WTC11 (cell line): ENCODE measurements at regions not wholly inside any gene's neighbourhood (a gene's known extent, or its start where the extent isn't known, plus 50 kb on each side); places are given as distances from the start of the nearest gene placed in this dataset.

Source experiments
- ATAC-seq: fragments of 200-7000 bp; cut with Tn5 transposase; 2 replicates; pipeline ENCODE4 v1.10.0; 2021; ENCODE audit warnings: mild to moderate bottlenecking, moderate library complexity
- CTCF ChIA-PET: fragments of 300-600 bp; sonication (Branson Sonifier 250); formaldehyde crosslinking; loops from one replicate; lab custom pipeline; 2021; ENCODE audit warnings: antibody characterized with exemption; lab: Charles Lee
- POLR2A ChIA-PET: fragments of 350-600 bp; sonication (Branson Sonifier 250); formaldehyde crosslinking; loops from one replicate; lab custom pipeline; 2021; ENCODE audit warnings: antibody characterized with exemption; lab: Charles Lee
- DNase-seq: peaks from one replicate; pipeline ENCODE4 v3.0.0; 2021; ENCODE audit warnings: low spot score
- H3K27ac Mint-ChIP-seq: 2 replicates; pipeline ENCODE4 v1.8.0; 2021; ENCODE audit warnings: mixed read lengths
- H3K27me3 Mint-ChIP-seq: 2 replicates; pipeline ENCODE4 v1.8.0; 2021; ENCODE audit warnings: low read depth, mild to moderate bottlenecking, moderate library complexity, mixed read lengths
- H3K36me3 Mint-ChIP-seq: 2 replicates; pipeline ENCODE4 v1.8.0; 2021; ENCODE audit warnings: mixed read lengths
- H3K4me1 Mint-ChIP-seq: 2 replicates; pipeline ENCODE4 v1.8.0; 2022; ENCODE audit warnings: mixed read lengths
- H3K4me3 Mint-ChIP-seq: 2 replicates; pipeline ENCODE4 v1.8.0; 2021; ENCODE audit warnings: mild to moderate bottlenecking, moderate library complexity, mixed read lengths
- H3K9me3 Mint-ChIP-seq: 2 replicates; pipeline ENCODE4 v1.8.0; 2021; ENCODE audit warnings: mixed read lengths
- ATF6 ChIP-seq: sonication (generic); formaldehyde crosslinking; IDR thresholded peaks from 2 replicates; pipeline ENCODE4 v1.8.1; 2023; ENCODE audit warnings: mild to moderate bottlenecking, missing genetic modification reagents
- CREM ChIP-seq: sonication (generic); formaldehyde crosslinking; IDR thresholded peaks from 2 replicates; pipeline ENCODE4 v1.8.1; 2022; ENCODE audit warnings: mild to moderate bottlenecking, missing genetic modification reagents, moderate library complexity
- E2F1 ChIP-seq: sonication (generic); formaldehyde crosslinking; IDR thresholded peaks from 2 replicates; pipeline ENCODE4 v1.8.0; 2022; ENCODE audit warnings: mild to moderate bottlenecking, missing genetic modification reagents
- E2F5 ChIP-seq: sonication (generic); formaldehyde crosslinking; IDR thresholded peaks from 2 replicates; pipeline ENCODE4 v1.8.1; 2022; ENCODE audit warnings: mild to moderate bottlenecking, moderate library complexity, missing genetic modification reagents
- ELF4 ChIP-seq: sonication (generic); formaldehyde crosslinking; IDR thresholded peaks from 2 replicates; pipeline ENCODE4 v1.8.1; 2022; ENCODE audit warnings: low read depth, mild to moderate bottlenecking, moderate library complexity, missing genetic modification reagents
- FOXK1 ChIP-seq: sonication (generic); formaldehyde crosslinking; IDR thresholded peaks from 2 replicates; pipeline ENCODE4 v1.8.0; 2022; ENCODE audit warnings: mild to moderate bottlenecking, moderate library complexity, missing genetic modification reagents
- GABPB1 ChIP-seq: sonication (generic); formaldehyde crosslinking; IDR thresholded peaks from 2 replicates; pipeline ENCODE4 v1.8.1; 2023; ENCODE audit warnings: mild to moderate bottlenecking, missing genetic modification reagents
- JAZF1 ChIP-seq: fragments of 250-450 bp; sonication (Bioruptor Pico); IDR thresholded peaks from 2 replicates; pipeline ENCODE4 v1.9.0; 2021; ENCODE audit warnings: moderate library complexity, mild to moderate bottlenecking, inconsistent platforms
- MXD4 ChIP-seq: fragments of 250-450 bp; sonication (Bioruptor Pico); IDR thresholded peaks from 2 replicates; pipeline ENCODE4 v1.8.0; 2021; ENCODE audit warnings: mild to moderate bottlenecking, moderate library complexity, borderline replicate concordance
- NFATC4 ChIP-seq: fragments of 250-450 bp; sonication (Bioruptor Pico); IDR thresholded peaks from 2 replicates; pipeline ENCODE4 v1.9.0; 2021; ENCODE audit warnings: mild to moderate bottlenecking
- NFYB ChIP-seq: sonication (generic); formaldehyde crosslinking; conservative IDR thresholded peaks from 2 replicates; pipeline ENCODE4 v1.8.0; 2022; ENCODE audit warnings: low read depth, missing genetic modification reagents
- OVOL2 ChIP-seq: fragments of 250-450 bp; sonication (Bioruptor Pico); IDR thresholded peaks from 2 replicates; pipeline ENCODE4 v1.9.0; 2021; ENCODE audit warnings: mild to moderate bottlenecking, borderline replicate concordance
- RELA ChIP-seq: sonication (generic); formaldehyde crosslinking; IDR thresholded peaks from 2 replicates; pipeline ENCODE4 v1.8.1; 2022; ENCODE audit warnings: missing genetic modification reagents, mild to moderate bottlenecking, borderline replicate concordance
- TEAD4 ChIP-seq: sonication (generic); formaldehyde crosslinking; IDR thresholded peaks from 2 replicates; pipeline ENCODE4 v1.8.0; 2022; ENCODE audit warnings: mild to moderate bottlenecking, missing genetic modification reagents
- USF1 ChIP-seq: sonication (generic); formaldehyde crosslinking; IDR thresholded peaks from 2 replicates; pipeline ENCODE4 v1.8.0; 2022; ENCODE audit warnings: mild to moderate bottlenecking, missing genetic modification reagents
- ZNF121 ChIP-seq: sonication (generic); formaldehyde crosslinking; IDR thresholded peaks from 2 replicates; pipeline ENCODE4 v1.8.0; 2023; ENCODE audit warnings: missing genetic modification reagents
- ZNF138 ChIP-seq: sonication (generic); formaldehyde crosslinking; conservative IDR thresholded peaks from 2 replicates; pipeline ENCODE4 v1.8.1; 2022; ENCODE audit warnings: mild to moderate bottlenecking, moderate library complexity, missing genetic modification reagents
- ZNF219 ChIP-seq: sonication (generic); formaldehyde crosslinking; IDR thresholded peaks from 2 replicates; pipeline ENCODE4 v1.8.0; 2023; ENCODE audit warnings: missing genetic modification reagents, mild to moderate bottlenecking, borderline replicate concordance
- ZNF232 ChIP-seq: sonication (generic); formaldehyde crosslinking; IDR thresholded peaks from 2 replicates; pipeline ENCODE4 v1.8.0; 2022; ENCODE audit warnings: mild to moderate bottlenecking, missing genetic modification reagents
- ZNF396 ChIP-seq: fragments of 250-450 bp; sonication (Bioruptor Pico); IDR thresholded peaks from 2 replicates; pipeline ENCODE4 v1.8.0; 2021; ENCODE audit warnings: mild to moderate bottlenecking, moderate library complexity, borderline replicate concordance
- ZNF512 ChIP-seq: sonication (generic); formaldehyde crosslinking; IDR thresholded peaks from 2 replicates; pipeline ENCODE4 v1.8.1; 2022; ENCODE audit warnings: missing genetic modification reagents, borderline replicate concordance
- ZNF532 ChIP-seq: fragments of 250-450 bp; sonication (Bioruptor Pico); IDR thresholded peaks from 2 replicates; pipeline ENCODE4 v1.9.0; 2021; ENCODE audit warnings: mild to moderate bottlenecking, borderline replicate concordance
- ZNF671 ChIP-seq: fragments of 250-450 bp; sonication (Bioruptor Pico); IDR thresholded peaks from 2 replicates; pipeline ENCODE4 v1.8.0; 2021; ENCODE audit warnings: mild to moderate bottlenecking
- ZSCAN18 ChIP-seq: fragments of 250-450 bp; sonication (Bioruptor Pico); IDR thresholded peaks from 2 replicates; pipeline ENCODE4 v2.1.2; 2022; ENCODE audit warnings: mild to moderate bottlenecking, moderate library complexity

GRCh38 chr10:113292743-113293142 lies 260.1 kb upstream of the HABP2 start:
- TF ChIP-seq NFYB (CRISPR knock-in tag): no peak
- TF ChIP-seq ZNF532 (CRISPR knock-in tag): no peak
- no peak for TF ChIP-seq ZSCAN18 (CRISPR knock-in tag)
- no peak for TF ChIP-seq TEAD4 (CRISPR knock-in tag)
- no peak for TF ChIP-seq NFATC4
- no peak for TF ChIP-seq ZNF138 (CRISPR knock-in tag)
- TF ChIP-seq RELA: no peak
- TF ChIP-seq CREM (CRISPR knock-in tag): no peak
- TF ChIP-seq ZNF512 (CRISPR knock-in tag): no peak
- TF ChIP-seq FOXK1 (CRISPR knock-in tag): no peak
- no peak for TF ChIP-seq USF1
- TF ChIP-seq JAZF1 (CRISPR knock-in tag): no peak
- TF ChIP-seq ZNF671 (CRISPR knock-in tag): no peak
- no peak for TF ChIP-seq ELF4 (CRISPR knock-in tag)
- TF ChIP-seq GABPB1 (CRISPR knock-in tag): no peak
- no peak overlapping the region for H3K4me3 Mint-ChIP-seq
- DNase-seq (no peak), ATAC-seq (no peak)
- no peaks in the 10 kb centered on the region for H3K36me3 Mint-ChIP-seq
- CTCF ChIA-PET: interaction anchor here (1.0 kb wide), 2 partner anchors 8 to 9 kb away, joined by 3 read pairs; no protein-coding TSS in a partner anchor
- H3K27ac Mint-ChIP-seq: no peak overlapping the region
- H3K9me3 Mint-ChIP-seq: no peaks in the 10 kb centered on the region
- POLR2A ChIA-PET: interaction anchor here (0.6 kb wide), 1 partner anchor 26 kb away, joined by 5 read pairs; no protein-coding TSS in a partner anchor
- H3K27me3 Mint-ChIP-seq: no peaks in the 10 kb centered on the region
- H3K4me1 Mint-ChIP-seq: peaks cover 6% of the 10 kb centered on the region

GRCh38 chr10:113293167-113293566 lies 259.7 kb upstream of the HABP2 start:
- H3K27me3 Mint-ChIP-seq: no peaks in the 10 kb centered on the region
- ChIA-PET CTCF (interaction anchor here (1.0 kb wide), 1 partner anchor 10 kb away, joined by 3 read pairs; no protein-coding TSS in a partner anchor), POLR2A (no interaction called here)
- DNase-seq (no peak), ATAC-seq (no peak)
- H3K9me3 Mint-ChIP-seq: no peaks in the 10 kb centered on the region
- no peaks in the 10 kb centered on the region for H3K36me3 Mint-ChIP-seq
- H3K27ac Mint-ChIP-seq: no peak overlapping the region
- no peak overlapping the region for H3K4me3 Mint-ChIP-seq
- peaks cover 10% of the 10 kb centered on the region for H3K4me1 Mint-ChIP-seq
- no peak for TF ChIP-seq ZNF219 (CRISPR knock-in tag)
- TF ChIP-seq ZNF232 (CRISPR knock-in tag): no peak
- no peak for TF ChIP-seq MXD4 (CRISPR knock-in tag)
- no peak for TF ChIP-seq OVOL2 (CRISPR knock-in tag)
- TF ChIP-seq E2F5 (CRISPR knock-in tag): no peak
- no peak for TF ChIP-seq FOXK1 (CRISPR knock-in tag)
- TF ChIP-seq ATF6 (CRISPR knock-in tag): no peak
- TF ChIP-seq ZNF121 (CRISPR knock-in tag): no peak
- no peak for TF ChIP-seq ZNF396 (CRISPR knock-in tag)
- no peak for TF ChIP-seq E2F1
- no peak for TF ChIP-seq RELA
